Tibial artery (tissue), 4 donors: ENCODE measurements at regions not wholly inside any gene's neighbourhood (a gene's known extent, or its start where the extent isn't known, plus 50 kb on each side); places are given as distances from the start of the nearest gene placed in this dataset.

Experiments
- DNase-seq, 2 donors: peaks; one replicate each; pipeline ENCODE4 v3.0.0-alpha.2; 2019
- H3K27ac ChIP-seq, 2 donors: fragments of 200-600 bp; sonication (generic) in 1 of 2; 1 replicate in 1 of 2; 2 replicates in 1 of 2; pipeline ENCODE4 v1.5.1; 2018 to 2019; ENCODE audit warnings: mild to moderate bottlenecking in 1 of 2
- H3K27me3 ChIP-seq, 2 donors: fragments of 200-600 bp; sonication (generic) in 1 of 2; one replicate each; pipeline versions ENCODE4 v1.5.1 to v1.6.0; 2016 to 2019
- H3K36me3 ChIP-seq, 3 donors: fragments of 200-600 bp; sonication (generic) in 2 of 3; one replicate each; pipeline ENCODE4 v1.5.1; 2016 to 2019; ENCODE audit warnings: mild to moderate bottlenecking in 2 of 3
- H3K4me1 ChIP-seq, 4 donors: fragments of 200-600 bp; sonication (generic) in 2 of 4; 1 replicate in 3 of 4; 2 replicates in 1 of 4; pipeline ENCODE4 v1.5.1; 2016 to 2019
- H3K4me3 ChIP-seq, 2 donors: fragments of 200-600 bp; sonication (generic) in 1 of 2; 1 replicate in 1 of 2; 2 replicates in 1 of 2; pipeline ENCODE4 v1.5.1; 2018 to 2019; ENCODE audit warnings: mild to moderate bottlenecking in 2 of 2
- H3K9me3 ChIP-seq, 3 donors: fragments of 200-600 bp; sonication (generic) in 1 of 3; one replicate each; pipeline ENCODE4 v1.5.1; 2016 to 2019
- intact Hi-C: fragments of 100-400 bp; cut with DNase I; formaldehyde crosslinking; loops from one replicate; pipeline ENCODE4 v1.15.0; 2023; ENCODE audit warnings: low total_unique reads
- TF ChIP-seq, protein P1 (sequence below), 2 experiments: fragments of 200-600 bp in 1 of 2; fragments of 450-650 bp in 1 of 2; IDR thresholded peaks; one replicate each; pipeline ENCODE4 v1.5.1; 2017 to 2019; ENCODE audit warnings: antibody characterized with exemption in 2 of 2, mild to moderate bottlenecking in 1 of 2, moderate library complexity in 1 of 2

- H3K27ac ChIP-seq, result no peak overlapping the region
- intact Hi-C loops, result no loop called here
- no peak overlapping the region for H3K4me3 ChIP-seq
- H3K27me3 ChIP-seq, result peaks cover 0 to 3% of the 10 kb centered on the region in 2 donors
- TF ChIP-seq, protein P1, sequence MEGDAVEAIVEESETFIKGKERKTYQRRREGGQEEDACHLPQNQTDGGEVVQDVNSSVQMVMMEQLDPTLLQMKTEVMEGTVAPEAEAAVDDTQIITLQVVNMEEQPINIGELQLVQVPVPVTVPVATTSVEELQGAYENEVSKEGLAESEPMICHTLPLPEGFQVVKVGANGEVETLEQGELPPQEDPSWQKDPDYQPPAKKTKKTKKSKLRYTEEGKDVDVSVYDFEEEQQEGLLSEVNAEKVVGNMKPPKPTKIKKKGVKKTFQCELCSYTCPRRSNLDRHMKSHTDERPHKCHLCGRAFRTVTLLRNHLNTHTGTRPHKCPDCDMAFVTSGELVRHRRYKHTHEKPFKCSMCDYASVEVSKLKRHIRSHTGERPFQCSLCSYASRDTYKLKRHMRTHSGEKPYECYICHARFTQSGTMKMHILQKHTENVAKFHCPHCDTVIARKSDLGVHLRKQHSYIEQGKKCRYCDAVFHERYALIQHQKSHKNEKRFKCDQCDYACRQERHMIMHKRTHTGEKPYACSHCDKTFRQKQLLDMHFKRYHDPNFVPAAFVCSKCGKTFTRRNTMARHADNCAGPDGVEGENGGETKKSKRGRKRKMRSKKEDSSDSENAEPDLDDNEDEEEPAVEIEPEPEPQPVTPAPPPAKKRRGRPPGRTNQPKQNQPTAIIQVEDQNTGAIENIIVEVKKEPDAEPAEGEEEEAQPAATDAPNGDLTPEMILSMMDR (IDR thresholded peaks at IDR 0.05), result no peak
- H3K9me3 ChIP-seq, result no peaks in the 10 kb centered on the region
- no peaks in the 10 kb centered on the region for H3K36me3 ChIP-seq
- no peaks in the 10 kb centered on the region for H3K4me1 ChIP-seq
- no peak for DNase-seq
Observed at GRCh38 chr2:16177671-16178180, 237.4 kb downstream of the MYCN start.

GRCh38 chr2:16176971-16177480, 236.7 kb downstream of the MYCN start:
- Histone ChIP-seq H3K27me3 (peaks cover 0 to 3% of the 10 kb centered on the region in 2 donors), H3K4me1 (no peaks in the 10 kb centered on the region), H3K36me3 (no peaks in the 10 kb centered on the region), H3K4me3 (no peak overlapping the region), H3K27ac (no peak overlapping the region), H3K9me3 (no peaks in the 10 kb centered on the region)
- intact Hi-C loops, result no loop called here
- TF ChIP-seq, protein P1 (IDR thresholded peaks at IDR 0.05), result no peak
- DNase-seq, result no peak

DNA sequence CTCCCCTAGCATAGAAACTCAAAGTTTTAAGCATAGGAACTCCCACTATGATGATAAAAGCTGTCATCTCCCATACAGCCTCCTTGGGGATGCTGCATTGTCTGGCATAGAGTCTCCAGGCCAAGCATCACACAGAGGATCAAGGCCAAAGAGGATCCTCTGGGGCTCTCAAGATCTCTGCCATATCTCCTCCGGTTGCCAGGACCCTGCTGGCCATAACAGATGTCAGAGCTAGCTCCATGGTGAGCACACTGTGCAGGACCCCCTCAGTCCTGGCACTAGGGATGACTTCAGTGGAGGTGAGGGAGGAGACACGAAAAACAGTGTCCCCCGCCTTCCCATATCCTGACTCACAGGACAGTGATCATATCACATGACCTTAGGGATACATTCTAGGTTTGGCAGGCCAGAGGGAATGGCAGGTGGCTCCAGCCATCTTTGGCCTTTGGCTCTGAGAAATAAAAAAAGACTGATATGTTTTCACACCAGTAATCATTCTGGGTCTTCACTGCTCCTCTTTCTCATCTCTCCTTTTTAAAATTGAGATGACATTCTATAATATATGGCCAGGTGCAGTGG, 235.0 kb downstream of the MYCN start:
- Histone ChIP-seq H3K4me1 (no peaks in the 10 kb centered on the region), H3K27ac (no peak overlapping the region), H3K9me3 (no peaks in the 10 kb centered on the region), H3K27me3 (peaks cover 0 to 3% of the 10 kb centered on the region in 2 donors), H3K4me3 (no peak overlapping the region), H3K36me3 (no peaks in the 10 kb centered on the region)
- TF ChIP-seq, protein P1 (IDR thresholded peaks at IDR 0.05), result no peak
- no peak for DNase-seq
- intact Hi-C loops, result no loop called here

DNA sequence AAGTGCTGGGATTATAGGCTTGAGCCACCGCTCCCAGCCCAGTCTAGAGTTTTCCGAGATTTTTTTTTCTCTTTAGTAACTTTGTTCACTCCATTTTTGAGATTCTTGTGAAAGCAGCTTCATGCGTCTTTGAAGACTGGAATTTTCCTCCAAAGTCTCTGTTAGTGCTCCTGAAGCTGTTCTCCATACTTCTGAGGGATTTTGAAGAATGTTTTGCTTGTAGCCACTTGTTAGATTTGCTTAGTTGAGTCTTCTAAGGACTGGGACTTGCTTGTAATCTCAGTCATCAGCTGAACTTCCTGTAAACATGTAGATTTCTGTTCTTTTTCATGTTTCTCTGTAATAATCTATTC, 234.3 kb downstream of the MYCN start:
- Histone ChIP-seq H3K4me1 (no peaks in the 10 kb centered on the region), H3K36me3 (no peaks in the 10 kb centered on the region), H3K27me3 (peaks cover 0 to under 1% of the 10 kb centered on the region in 2 donors), H3K9me3 (no peaks in the 10 kb centered on the region), H3K4me3 (no peak overlapping the region), H3K27ac (no peak overlapping the region)
- intact Hi-C loops, result no loop called here
- TF ChIP-seq, protein P1 (IDR thresholded peaks at IDR 0.05), result no peak
- no peak for DNase-seq

- Histone ChIP-seq H3K4me3 (no peak overlapping the region), H3K27ac (no peak overlapping the region), H3K27me3 (no peaks in the 10 kb centered on the region), H3K4me1 (no peaks in the 10 kb centered on the region), H3K36me3 (no peaks in the 10 kb centered on the region), H3K9me3 (no peaks in the 10 kb centered on the region)
- TF ChIP-seq, protein P1 (IDR thresholded peaks at IDR 0.05), result no peak
- intact Hi-C loops, result no loop called here
- DNase-seq, result no peak
Observed at GRCh38 chr2:16173893-16174692, 233.7 kb downstream of the MYCN start.
